ENCODE measurements at regions not wholly inside any gene's neighbourhood (a gene's known extent, or its start where the extent isn't known, plus 50 kb on each side); places are given as distances from the start of the nearest gene placed in this dataset.

GRCh38 chr10:8554574-8554973, 500.1 kb downstream of the GATA3 start:
- no peak for DNase-seq (ENCODE audit: low read depth in 1 of 2, low spot score in 1 of 2)
- Histone ChIP-seq H3K9me3 (no peaks in the 10 kb centered on the region), H3K4me3 (no peak overlapping the region), H3K4me1 (no peaks in the 10 kb centered on the region), H3K27ac (no peak overlapping the region), H3K4me2 (no peak overlapping the region)
- WGBS (ENCODE audit: missing lambda C conversion rate): 57% methylated on average over 4 of the region's 4 CpGs
- CTCF ChIA-PET: no interaction called here
- TF ChIP-seq RCOR1 (IDR thresholded peaks at IDR 0.05; ENCODE audit: low read depth, low read length): no peak
- no peak for TF ChIP-seq SREBF2 (IDR thresholded peaks at IDR 0.05)
- TF ChIP-seq TFCP2L1 (CRISPR knock-in tag; IDR thresholded peaks at IDR 0.05): no peak
- no peak for TF ChIP-seq HMGXB4 (CRISPR knock-in tag; IDR thresholded peaks at IDR 0.05; ENCODE audit: borderline replicate concordance)
- no peak for TF ChIP-seq CHD4 (IDR thresholded peaks at IDR 0.05; ENCODE audit: borderline replicate concordance)
- TF ChIP-seq ZFP36 (IDR thresholded peaks at IDR 0.05; ENCODE audit: borderline replicate concordance, partially characterized antibody): no peak
- no peak for TF ChIP-seq FOXS1 (CRISPR knock-in tag; IDR thresholded peaks at IDR 0.05)
- no peak for TF ChIP-seq NR3C1 (IDR thresholded peaks at IDR 0.05)
- TF ChIP-seq HES2 (IDR thresholded peaks at IDR 0.05): no peak
- TF ChIP-seq GATA3 (IDR thresholded peaks at IDR 0.05; ENCODE audit: borderline replicate concordance): no peak
- no peak for TF ChIP-seq BCL3 (IDR thresholded peaks at IDR 0.05)
- TF ChIP-seq JUN (IDR thresholded peaks at IDR 0.05): no peak
- TF ChIP-seq POLR2AphosphoS2 (conservative IDR thresholded peaks at IDR 0.05; ENCODE audit: low read length): no peak
- no peak for TF ChIP-seq PHF8 (IDR thresholded peaks at IDR 0.05; ENCODE audit: borderline replicate concordance, low read depth)
- TF ChIP-seq REST (IDR thresholded peaks at IDR 0.05): no peak
- no peak for TF ChIP-seq ELK1 (IDR thresholded peaks at IDR 0.05; ENCODE audit: low read depth, low read length)
- TF ChIP-seq SMC3 (IDR thresholded peaks at IDR 0.05): no peak
- ATAC-seq: no peak
- no peak for FAIRE-seq
- POLR2A ChIA-PET: no interaction called here

- FAIRE-seq (no peak), DNase-seq (ENCODE audit: low read depth in 1 of 2, low spot score in 1 of 2) (no peak), ATAC-seq (no peak)
- POLR2A ChIA-PET: no interaction called here
- Histone ChIP-seq H3K4me2 (no peak overlapping the region), H3K4me1 (no peaks in the 10 kb centered on the region), H3K27ac (no peak overlapping the region), H3K9me3 (0 out of 3 replicates have a peak, but pooled peaks cover 3% of the 10 kb centered on the region), H3K4me3 (no peak overlapping the region)
- CTCF ChIA-PET: interaction anchor here (0.6 to 1.0 kb wide), 2 partner anchors 10 to 460 kb away, joined by 3 to 4 read pairs; no protein-coding TSS in a partner anchor
- TF ChIP-seq JUNB (IDR thresholded peaks at IDR 0.05): no peak
- no peak for TF ChIP-seq KDM5A (IDR thresholded peaks at IDR 0.05)
- no peak for TF ChIP-seq FOXS1 (CRISPR knock-in tag; IDR thresholded peaks at IDR 0.05)
- no peak for TF ChIP-seq NPAS2 (CRISPR knock-in tag; IDR thresholded peaks at IDR 0.05; ENCODE audit: borderline replicate concordance)
- TF ChIP-seq HEYL (CRISPR knock-in tag; IDR thresholded peaks at IDR 0.05): no peak
These were observed 501.8 kb downstream of the GATA3 start for GRCh38 chr10:8556321-8556720.
